ES-I3 (cell line): ENCODE measurements at regions not wholly inside any gene's neighbourhood (a gene's known extent, or its start where the extent isn't known, plus 50 kb on each side); places are given as distances from the start of the nearest gene placed in this dataset.

Source experiments
- H3K36me3 ChIP-seq: 2 replicates; pipeline ENCODE4 v1.6.1; 2013; ENCODE audit warnings: mild to moderate bottlenecking, low read length, control low read depth, moderate library complexity; ENCODE audit not compliant: insufficient read depth
- H3K4me1 ChIP-seq: 2 replicates; pipeline ENCODE4 v1.6.1; 2013; ENCODE audit warnings: mild to moderate bottlenecking, control low read depth, low read length; ENCODE audit not compliant: insufficient read depth
- H3K9ac ChIP-seq: 2 replicates; pipeline ENCODE4 v1.6.1; 2013; ENCODE audit warnings: low read depth, mild to moderate bottlenecking, low read length, moderate library complexity
- H3K9me3 ChIP-seq: 2 replicates; pipeline ENCODE4 v1.6.1; 2013; ENCODE audit warnings: mild to moderate bottlenecking, low read length, moderate library complexity; ENCODE audit not compliant: control insufficient read depth, insufficient read depth

GRCh38 chr10:78375854-78376785 is 342.5 kb downstream of the RPS24 start:
- H3K9me3 ChIP-seq: 0 out of 2 replicates have a peak, but pooled peaks cover 3% of the 10 kb centered on the region
- no peak overlapping the region for H3K9ac ChIP-seq
- no peaks in the 10 kb centered on the region; the same call in 1 of the 2 replicates for H3K4me1 ChIP-seq
- no peaks in the 10 kb centered on the region for H3K36me3 ChIP-seq

DNA sequence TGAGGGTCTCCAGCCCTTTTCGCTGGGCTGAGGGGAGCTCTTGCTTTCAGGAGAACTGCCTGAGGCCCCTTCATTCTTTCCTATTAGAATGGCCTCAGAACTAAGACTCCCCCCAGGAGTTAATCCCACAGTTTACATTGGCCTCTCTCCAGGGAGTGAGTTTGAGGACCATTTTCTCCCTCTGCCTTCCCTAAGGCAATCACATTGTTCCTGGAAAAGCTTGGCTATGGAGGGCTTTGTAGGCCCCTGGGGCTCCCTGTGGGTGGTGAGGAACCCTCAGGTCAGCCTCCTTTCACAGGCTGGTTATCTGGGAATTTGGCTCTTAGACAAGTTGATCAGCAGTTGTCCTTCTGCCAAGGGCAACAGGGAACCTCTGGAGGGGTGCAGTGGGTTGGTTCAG is 343.7 kb downstream of the RPS24 start:
- H3K9me3 ChIP-seq: 0 out of 2 replicates have a peak, but pooled peaks cover 3% of the 10 kb centered on the region
- no peaks in the 10 kb centered on the region; the same call in 1 of the 2 replicates for H3K4me1 ChIP-seq
- no peaks in the 10 kb centered on the region for H3K36me3 ChIP-seq
- H3K9ac ChIP-seq: no peak overlapping the region

- Histone ChIP-seq H3K4me1 (no peaks in the 10 kb centered on the region; the same call in 1 of the 2 replicates), H3K36me3 (no peaks in the 10 kb centered on the region), H3K9me3 (0 out of 2 replicates have a peak, but pooled peaks cover 3% of the 10 kb centered on the region), H3K9ac (no peak overlapping the region)
These were observed 344.5 kb downstream of the RPS24 start for GRCh38 chr10:78378192-78378591.

DNA sequence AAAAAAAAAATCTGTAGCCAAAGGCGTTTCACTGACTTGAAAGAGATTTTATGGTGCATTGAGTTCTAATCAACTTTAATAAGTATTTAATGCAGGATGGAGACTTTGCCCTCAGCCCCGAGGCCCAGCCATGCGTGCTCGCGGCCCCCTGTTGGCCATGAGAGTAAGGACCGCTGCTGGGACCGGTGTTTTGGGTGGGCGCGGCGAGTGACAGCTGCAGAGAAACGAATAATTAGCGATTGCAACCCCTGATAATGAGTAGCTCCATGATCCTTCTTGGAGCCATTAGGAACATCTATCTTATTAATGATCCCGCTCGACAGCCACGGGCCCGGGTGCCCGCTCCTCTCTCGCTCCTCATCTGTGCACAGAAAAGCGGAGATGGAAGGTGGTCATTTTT is 347.4 kb downstream of the RPS24 start:
- no peaks in the 10 kb centered on the region; the same call in 1 of the 2 replicates for H3K4me1 ChIP-seq
- 0 out of 2 replicates have a peak, but pooled peaks cover 3% of the 10 kb centered on the region for H3K9me3 ChIP-seq
- no peaks in the 10 kb centered on the region for H3K36me3 ChIP-seq
- no peak overlapping the region for H3K9ac ChIP-seq

DNA sequence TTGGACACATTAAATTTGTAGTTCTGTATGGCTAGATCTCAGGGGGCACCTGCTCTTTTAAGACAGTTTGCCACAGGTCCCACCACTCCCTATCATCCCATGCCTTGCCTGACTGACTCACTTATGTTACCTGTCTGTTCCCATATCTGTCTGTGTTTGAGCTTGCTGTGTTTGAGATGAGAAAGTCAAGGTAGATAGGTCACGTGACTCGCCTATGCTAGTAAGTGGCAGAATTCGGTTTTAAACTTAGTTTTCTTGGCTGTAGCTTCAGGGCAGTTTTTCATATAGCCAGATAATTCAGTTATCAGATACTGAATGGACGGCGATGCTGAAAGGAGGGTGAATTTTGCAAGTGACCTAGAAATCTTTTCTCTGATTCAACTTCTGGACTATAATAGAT is 348.4 kb downstream of the RPS24 start:
- Histone ChIP-seq H3K36me3 (no peaks in the 10 kb centered on the region), H3K4me1 (no peaks in the 10 kb centered on the region; the same call in 1 of the 2 replicates), H3K9me3 (0 out of 2 replicates have a peak, but pooled peaks cover 3% of the 10 kb centered on the region), H3K9ac (no peak overlapping the region)

GRCh38 chr10:78382772-78383171 is 349.1 kb downstream of the RPS24 start:
- no peaks in the 10 kb centered on the region for H3K36me3 ChIP-seq
- H3K9ac ChIP-seq: no peak overlapping the region
- no peaks in the 10 kb centered on the region; the same call in 1 of the 2 replicates for H3K4me1 ChIP-seq
- H3K9me3 ChIP-seq: 0 out of 2 replicates have a peak, but pooled peaks cover 3% of the 10 kb centered on the region

DNA sequence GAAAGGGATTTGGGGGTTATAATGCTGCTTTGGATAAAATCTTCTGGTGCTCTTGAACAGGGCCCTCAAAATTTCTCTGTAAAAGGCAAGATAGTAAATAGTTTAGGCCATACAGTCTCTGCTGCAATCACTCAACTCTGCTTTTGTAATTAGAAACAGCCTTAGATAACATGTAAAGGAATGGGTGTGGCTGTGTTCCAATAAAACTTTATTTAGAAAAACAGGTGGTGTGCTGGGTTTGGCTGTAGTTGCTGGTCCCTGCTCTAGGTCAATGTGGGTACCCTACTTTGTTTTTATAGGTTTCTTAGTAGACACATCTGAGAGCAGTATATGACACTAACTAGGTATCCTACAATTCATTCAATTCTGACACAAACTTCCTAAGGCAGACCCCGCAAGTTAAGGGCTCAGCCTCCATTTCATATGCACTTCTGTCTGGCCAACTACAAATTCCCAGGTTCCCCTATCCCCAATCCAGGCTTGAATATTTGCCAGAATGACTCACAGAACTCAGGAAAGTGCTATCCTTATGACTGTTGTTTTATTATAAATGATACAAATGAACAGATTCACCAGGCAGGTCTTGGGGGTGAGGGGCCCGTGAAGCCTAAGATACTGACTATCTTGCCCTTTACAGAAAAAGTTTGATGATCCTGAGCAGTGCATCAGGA is 349.9 kb downstream of the RPS24 start:
- H3K9ac ChIP-seq: no peak overlapping the region
- 0 out of 2 replicates have a peak, but pooled peaks cover 3% of the 10 kb centered on the region for H3K9me3 ChIP-seq

DNA sequence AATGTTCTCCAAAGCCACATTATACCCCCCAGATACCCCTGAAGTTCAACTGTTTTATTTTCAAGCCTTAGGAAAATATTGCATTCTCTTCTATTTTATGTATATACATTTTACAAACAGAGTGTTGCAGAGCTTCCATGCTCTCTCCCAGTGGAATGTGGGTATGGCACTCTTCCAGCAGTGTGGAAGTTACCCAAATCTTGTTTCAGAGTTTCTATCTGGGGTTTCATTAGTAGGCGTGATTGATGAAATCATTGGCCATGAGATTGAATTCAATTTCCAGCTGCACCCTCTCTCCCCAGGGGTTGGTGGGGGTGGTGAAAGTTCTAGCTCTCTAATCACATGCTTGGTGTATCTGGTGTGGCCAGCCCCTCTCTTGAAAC is 350.4 kb downstream of the RPS24 start:
- 0 out of 2 replicates have a peak, but pooled peaks cover 3% of the 10 kb centered on the region for H3K9me3 ChIP-seq
- H3K4me1 ChIP-seq: no peaks in the 10 kb centered on the region
- H3K9ac ChIP-seq: no peak overlapping the region
- no peaks in the 10 kb centered on the region for H3K36me3 ChIP-seq

More for the DNA sequence above, 349.9 kb downstream of the RPS24 start:
- Histone ChIP-seq H3K36me3 (no peaks in the 10 kb centered on the region), H3K4me1 (no peaks in the 10 kb centered on the region)

GRCh38 chr10:78385599-78385998 is 351.9 kb downstream of the RPS24 start:
- Histone ChIP-seq H3K36me3 (no peaks in the 10 kb centered on the region), H3K9me3 (no peaks in the 10 kb centered on the region), H3K4me1 (no peaks in the 10 kb centered on the region), H3K9ac (no peak overlapping the region)

GRCh38 chr10:78386509-78386908 is 352.8 kb downstream of the RPS24 start:
- Histone ChIP-seq H3K9ac (no peak overlapping the region), H3K4me1 (no peaks in the 10 kb centered on the region), H3K36me3 (no peaks in the 10 kb centered on the region), H3K9me3 (no peaks in the 10 kb centered on the region)

DNA sequence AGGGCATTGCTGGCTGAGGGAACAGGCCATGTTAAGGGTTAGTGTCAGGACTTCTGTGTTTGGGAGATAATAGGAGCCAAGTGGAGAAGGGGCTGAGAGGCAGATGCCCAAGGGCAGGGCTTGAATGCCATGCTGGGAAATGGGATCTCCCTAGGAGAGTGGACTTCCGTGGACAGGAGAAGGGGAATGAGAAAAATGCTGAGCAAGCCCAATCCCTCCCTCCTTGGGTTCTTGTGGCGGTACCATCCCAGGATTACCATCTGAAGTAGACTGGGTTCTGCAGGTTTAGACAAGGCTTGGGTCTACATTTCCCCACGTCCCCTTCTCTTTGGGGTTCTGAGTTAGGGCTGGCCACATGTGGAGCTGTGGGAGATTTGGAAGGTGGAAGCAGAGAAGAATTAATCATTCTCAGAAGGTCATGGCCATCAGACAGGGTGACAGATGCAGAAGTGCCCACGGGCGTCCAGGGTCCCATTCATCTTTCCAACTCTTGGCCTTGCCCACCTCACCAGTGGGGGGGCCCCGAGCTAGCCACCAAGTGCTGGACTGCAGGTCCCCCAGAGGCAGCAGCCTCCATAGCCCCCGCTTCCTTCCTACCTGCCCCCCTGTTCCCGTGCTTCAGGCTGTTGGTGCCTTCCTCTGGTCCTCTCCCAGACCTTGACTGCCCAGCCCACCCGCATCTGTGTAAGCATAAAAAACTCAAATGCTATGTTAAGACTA is 354.8 kb downstream of the RPS24 start:
- H3K4me1 ChIP-seq: no peaks in the 10 kb centered on the region
- no peaks in the 10 kb centered on the region for H3K9me3 ChIP-seq
- no peak overlapping the region for H3K9ac ChIP-seq
- H3K36me3 ChIP-seq: no peaks in the 10 kb centered on the region

DNA sequence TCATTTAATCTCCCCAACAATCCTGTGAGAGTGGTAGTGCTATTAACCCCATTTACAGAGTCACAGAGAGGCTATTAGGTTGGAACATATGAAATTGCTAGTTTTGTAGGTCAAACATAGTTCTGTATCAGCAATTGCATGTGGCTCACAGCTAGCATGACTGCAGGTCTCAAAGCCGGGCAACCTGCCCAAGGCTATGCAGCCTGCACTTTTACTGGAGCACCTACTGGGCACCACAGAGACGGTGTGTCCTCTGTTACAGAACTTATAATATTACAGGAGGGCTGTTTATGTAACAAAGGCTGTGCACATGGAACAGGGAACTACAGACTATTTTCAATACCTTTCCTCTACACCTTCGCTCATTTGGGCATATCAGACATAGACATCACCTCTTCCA is 355.8 kb downstream of the RPS24 start:
- H3K4me1 ChIP-seq: no peaks in the 10 kb centered on the region
- no peaks in the 10 kb centered on the region for H3K9me3 ChIP-seq
- H3K9ac ChIP-seq: no peak overlapping the region
- H3K36me3 ChIP-seq: no peaks in the 10 kb centered on the region

GRCh38 chr10:78390051-78390450 is 356.4 kb downstream of the RPS24 start:
- Histone ChIP-seq H3K9me3 (no peaks in the 10 kb centered on the region), H3K36me3 (no peaks in the 10 kb centered on the region), H3K9ac (no peak overlapping the region), H3K4me1 (no peaks in the 10 kb centered on the region)

DNA sequence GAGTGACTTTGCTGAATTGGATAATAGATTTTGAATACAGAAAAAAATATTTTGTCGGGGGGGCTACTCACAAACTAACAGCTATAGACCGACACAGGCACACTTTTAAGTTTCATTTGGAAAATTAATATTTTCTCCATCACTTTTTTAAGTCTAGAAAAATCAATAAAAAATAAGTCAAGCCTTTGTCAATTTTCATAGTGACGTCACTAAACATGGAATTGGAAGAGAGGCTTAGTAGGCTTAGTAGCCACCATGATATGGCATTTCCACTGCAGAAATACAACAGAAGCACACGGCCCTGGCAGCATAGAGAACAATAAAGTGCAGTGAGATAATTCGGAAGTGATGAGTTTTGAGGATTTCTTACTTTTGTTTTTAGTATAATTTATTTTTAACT is 357.2 kb downstream of the RPS24 start:
- Histone ChIP-seq H3K4me1 (no peaks in the 10 kb centered on the region), H3K36me3 (no peaks in the 10 kb centered on the region), H3K9me3 (no peaks in the 10 kb centered on the region), H3K9ac (no peak overlapping the region)
